ENCODE measurements at regions not wholly inside any gene's neighbourhood (a gene's known extent, or its start where the extent isn't known, plus 50 kb on each side); places are given as distances from the start of the nearest gene placed in this dataset.

DNA sequence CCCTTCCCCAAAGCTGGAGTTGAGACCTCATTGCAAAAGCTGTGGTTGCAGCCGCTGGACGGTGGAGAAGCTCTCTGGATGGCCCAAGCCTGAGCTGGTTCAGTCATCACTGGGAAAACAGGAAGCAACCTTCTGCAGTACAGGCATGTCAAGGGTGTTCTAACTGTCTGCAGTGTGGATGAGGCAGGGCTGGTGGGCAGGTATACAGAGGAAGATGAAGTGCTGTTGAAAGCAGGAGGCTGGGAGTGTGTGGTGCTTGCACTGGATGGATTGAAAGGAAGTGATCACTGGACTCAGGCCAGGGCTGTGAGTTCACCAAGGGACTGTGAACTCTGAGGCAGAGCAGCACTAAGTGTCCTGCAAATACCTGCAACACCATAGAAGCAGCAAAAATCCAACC lies 89.0 kb upstream of the NOX3 start:
- no peak overlapping the region for H3K4me3 ChIP-seq
- no peaks in the 10 kb centered on the region for H3K27me3 ChIP-seq (ENCODE audit: control insufficient read depth in 3 of 3, insufficient read depth in 3 of 3, low read length in 2 of 3)
- ATAC-seq (ENCODE audit: insufficient read depth, low FRiP score) (no peak), DNase-seq (peak in 1 of 3 donors; percentile 40)
- 54 to 78% methylated on average over 2 of the region's 2 CpGs for WGBS, 2 donors
- no peak overlapping the region for H3K27ac ChIP-seq (ENCODE audit: low read depth in 1 of 2, low read length in 1 of 2)
- H3K9ac ChIP-seq (ENCODE audit: insufficient read depth in 1 of 2, low read length in 2 of 2): no peak overlapping the region
- H3K9me3 ChIP-seq (ENCODE audit: control insufficient read depth in 4 of 4, insufficient read depth in 3 of 4, low read length in 3 of 4): no peaks in the 10 kb centered on the region
- no peaks in the 10 kb centered on the region for H3K36me3 ChIP-seq (ENCODE audit: control insufficient read depth in 4 of 4, insufficient read depth in 4 of 4, low read length in 4 of 4)
- H3K4me1 ChIP-seq (ENCODE audit: control insufficient read depth in 5 of 5, insufficient read depth in 5 of 5, low read length in 5 of 5): peaks cover 0 to 32% (median 18%) of the 10 kb centered on the region in 5 donors
- TF ChIP-seq, protein P1, sequence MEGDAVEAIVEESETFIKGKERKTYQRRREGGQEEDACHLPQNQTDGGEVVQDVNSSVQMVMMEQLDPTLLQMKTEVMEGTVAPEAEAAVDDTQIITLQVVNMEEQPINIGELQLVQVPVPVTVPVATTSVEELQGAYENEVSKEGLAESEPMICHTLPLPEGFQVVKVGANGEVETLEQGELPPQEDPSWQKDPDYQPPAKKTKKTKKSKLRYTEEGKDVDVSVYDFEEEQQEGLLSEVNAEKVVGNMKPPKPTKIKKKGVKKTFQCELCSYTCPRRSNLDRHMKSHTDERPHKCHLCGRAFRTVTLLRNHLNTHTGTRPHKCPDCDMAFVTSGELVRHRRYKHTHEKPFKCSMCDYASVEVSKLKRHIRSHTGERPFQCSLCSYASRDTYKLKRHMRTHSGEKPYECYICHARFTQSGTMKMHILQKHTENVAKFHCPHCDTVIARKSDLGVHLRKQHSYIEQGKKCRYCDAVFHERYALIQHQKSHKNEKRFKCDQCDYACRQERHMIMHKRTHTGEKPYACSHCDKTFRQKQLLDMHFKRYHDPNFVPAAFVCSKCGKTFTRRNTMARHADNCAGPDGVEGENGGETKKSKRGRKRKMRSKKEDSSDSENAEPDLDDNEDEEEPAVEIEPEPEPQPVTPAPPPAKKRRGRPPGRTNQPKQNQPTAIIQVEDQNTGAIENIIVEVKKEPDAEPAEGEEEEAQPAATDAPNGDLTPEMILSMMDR (IDR thresholded peaks at IDR 0.05; ENCODE audit: control extremely low read depth, extremely low read depth): no peak

GRCh38 chr6:155543166-155543847 lies 87.7 kb upstream of the NOX3 start:
- no peak for ATAC-seq (ENCODE audit: insufficient read depth, low FRiP score)
- Histone ChIP-seq H3K4me1 (ENCODE audit: control insufficient read depth in 5 of 5, insufficient read depth in 5 of 5, low read length in 5 of 5) (peaks cover 0 to 32% (median 18%) of the 10 kb centered on the region in 5 donors), H3K9me3 (ENCODE audit: control insufficient read depth in 4 of 4, insufficient read depth in 3 of 4, low read length in 3 of 4) (no peaks in the 10 kb centered on the region), H3K27ac (ENCODE audit: low read depth in 1 of 2, low read length in 1 of 2) (no peak overlapping the region), H3K4me3 (no peak overlapping the region), H3K27me3 (ENCODE audit: control insufficient read depth in 3 of 3, insufficient read depth in 3 of 3, low read length in 2 of 3) (no peaks in the 10 kb centered on the region), H3K36me3 (ENCODE audit: control insufficient read depth in 4 of 4, insufficient read depth in 4 of 4, low read length in 4 of 4) (no peaks in the 10 kb centered on the region), H3K9ac (ENCODE audit: insufficient read depth in 1 of 2, low read length in 2 of 2) (no peak overlapping the region)
- WGBS, 2 donors: 38 to 66% methylated on average over 6 of the region's 6 CpGs
- TF ChIP-seq, protein P1 (IDR thresholded peaks at IDR 0.05; ENCODE audit: control extremely low read depth, extremely low read depth): no peak
- DNase-seq: peak; percentile 62 to 93 (median 91)

- H3K4me3 ChIP-seq: no peak overlapping the region
- DNase-seq: peak in 2 of 3 donors; percentile 42 to 43
- ATAC-seq (ENCODE audit: insufficient read depth, low FRiP score): no peak
- TF ChIP-seq, protein P1 (IDR thresholded peaks at IDR 0.05; ENCODE audit: control extremely low read depth, extremely low read depth): no peak
- H3K27ac ChIP-seq (ENCODE audit: low read depth in 1 of 2, low read length in 1 of 2): no peak overlapping the region
- peaks cover 0 to 32% (median 16%) of the 10 kb centered on the region in 5 donors for H3K4me1 ChIP-seq (ENCODE audit: control insufficient read depth in 5 of 5, insufficient read depth in 5 of 5, low read length in 5 of 5)
- H3K36me3 ChIP-seq (ENCODE audit: control insufficient read depth in 4 of 4, insufficient read depth in 4 of 4, low read length in 4 of 4): no peaks in the 10 kb centered on the region
- H3K27me3 ChIP-seq (ENCODE audit: control insufficient read depth in 3 of 3, insufficient read depth in 3 of 3, low read length in 2 of 3): no peaks in the 10 kb centered on the region
- no peak overlapping the region for H3K9ac ChIP-seq (ENCODE audit: insufficient read depth in 1 of 2, low read length in 2 of 2)
- 95 to 98% methylated on average over 4 of the region's 4 CpGs for WGBS, 2 donors
- H3K9me3 ChIP-seq (ENCODE audit: control insufficient read depth in 4 of 4, insufficient read depth in 3 of 4, low read length in 3 of 4): no peaks in the 10 kb centered on the region
These were observed 86.4 kb upstream of the NOX3 start for GRCh38 chr6:155542036-155542435.
